ENCODE measurements at regions not wholly inside any gene's neighbourhood (a gene's known extent, or its start where the extent isn't known, plus 50 kb on each side); places are given as distances from the start of the nearest gene placed in this dataset.

GRCh38 chr21:16837321-16837720 is 675.5 kb upstream of the CXADR start:
- H3K27ac Mint-ChIP-seq = no peak overlapping the region
- ATAC-seq = no peak
- no peaks in the 10 kb centered on the region for H3K4me1 Mint-ChIP-seq
- no peak for DNase-seq
- no peaks in the 10 kb centered on the region for H3K9me3 ChIP-seq (ENCODE audit: control insufficient read depth, low read length, poor library complexity, severe bottlenecking)
- H3K27me3 Mint-ChIP-seq = no peaks in the 10 kb centered on the region
- H3K4me3 Mint-ChIP-seq = no peak overlapping the region
- H3K36me3 Mint-ChIP-seq (ENCODE audit: low read depth) = no peaks in the 10 kb centered on the region

- no peaks in the 10 kb centered on the region for H3K4me1 Mint-ChIP-seq
- no peaks in the 10 kb centered on the region for H3K27me3 Mint-ChIP-seq
- H3K9me3 ChIP-seq (ENCODE audit: control insufficient read depth, low read length, poor library complexity, severe bottlenecking) = no peaks in the 10 kb centered on the region
- ATAC-seq = no peak
- no peak for DNase-seq
- H3K4me3 Mint-ChIP-seq = no peak overlapping the region
- no peak overlapping the region for H3K27ac Mint-ChIP-seq
- no peaks in the 10 kb centered on the region for H3K36me3 Mint-ChIP-seq (ENCODE audit: low read depth)
Observed at GRCh38 chr21:16837721-16838120, 675.1 kb upstream of the CXADR start.

GRCh38 chr21:16838331-16838730 is 674.5 kb upstream of the CXADR start:
- no peak for ATAC-seq
- Mint-ChIP-seq H3K27ac (no peak overlapping the region), H3K27me3 (no peaks in the 10 kb centered on the region), H3K36me3 (ENCODE audit: low read depth) (no peaks in the 10 kb centered on the region), H3K4me1 (no peaks in the 10 kb centered on the region), H3K4me3 (no peak overlapping the region)
- H3K9me3 ChIP-seq (ENCODE audit: control insufficient read depth, low read length, poor library complexity, severe bottlenecking) = no peaks in the 10 kb centered on the region
- DNase-seq = no peak

GRCh38 chr21:16840538-16840937 is 672.3 kb upstream of the CXADR start:
- no peak for DNase-seq
- no peaks in the 10 kb centered on the region for H3K9me3 ChIP-seq (ENCODE audit: control insufficient read depth, low read length, poor library complexity, severe bottlenecking)
- H3K36me3 Mint-ChIP-seq (ENCODE audit: low read depth) = no peaks in the 10 kb centered on the region
- no peak overlapping the region for H3K27ac Mint-ChIP-seq
- ATAC-seq = no peak
- no peaks in the 10 kb centered on the region for H3K27me3 Mint-ChIP-seq
- H3K4me1 Mint-ChIP-seq = no peaks in the 10 kb centered on the region
- no peak overlapping the region for H3K4me3 Mint-ChIP-seq

DNA sequence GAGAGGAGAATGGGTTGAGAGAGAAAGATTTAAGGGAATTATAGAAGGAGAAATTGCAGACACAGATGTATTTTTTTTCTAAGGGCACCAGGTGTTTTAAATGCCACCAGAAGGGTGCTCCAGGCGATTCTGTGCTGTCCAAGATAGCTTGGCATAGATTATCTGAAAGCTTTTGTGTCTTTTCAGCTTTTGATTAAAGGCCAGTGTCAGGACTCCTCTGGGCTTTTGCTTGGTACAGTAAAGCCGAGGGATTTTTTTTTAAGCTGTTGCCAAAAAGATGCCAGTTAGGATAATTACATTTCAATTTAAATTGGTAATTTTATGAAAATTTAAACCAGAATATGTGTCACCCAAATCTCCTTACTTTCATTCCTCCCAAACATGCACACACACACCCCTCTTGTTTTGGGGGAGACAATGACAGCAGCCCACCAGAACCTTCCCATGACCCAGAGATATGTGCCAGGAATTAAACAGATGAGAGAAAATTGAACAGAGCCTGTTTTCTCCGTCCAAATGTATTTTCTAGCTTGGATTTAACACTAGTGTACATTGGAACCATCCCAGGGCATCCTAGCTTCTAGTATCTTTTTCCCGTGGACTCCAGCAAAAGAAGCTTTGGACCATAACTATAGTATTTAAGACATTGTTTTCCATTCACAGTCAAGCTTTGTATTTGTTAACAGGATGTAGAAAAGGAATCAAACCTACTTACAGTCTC is 670.7 kb upstream of the CXADR start:
- no peaks in the 10 kb centered on the region for H3K9me3 ChIP-seq (ENCODE audit: control insufficient read depth, low read length, poor library complexity, severe bottlenecking)
- no peak overlapping the region for H3K27ac Mint-ChIP-seq
- H3K27me3 Mint-ChIP-seq = no peaks in the 10 kb centered on the region
- no peaks in the 10 kb centered on the region for H3K36me3 Mint-ChIP-seq (ENCODE audit: low read depth)
- no peak for DNase-seq
- no peak overlapping the region for H3K4me3 Mint-ChIP-seq
- H3K4me1 Mint-ChIP-seq = no peaks in the 10 kb centered on the region
- ATAC-seq = no peak

DNA sequence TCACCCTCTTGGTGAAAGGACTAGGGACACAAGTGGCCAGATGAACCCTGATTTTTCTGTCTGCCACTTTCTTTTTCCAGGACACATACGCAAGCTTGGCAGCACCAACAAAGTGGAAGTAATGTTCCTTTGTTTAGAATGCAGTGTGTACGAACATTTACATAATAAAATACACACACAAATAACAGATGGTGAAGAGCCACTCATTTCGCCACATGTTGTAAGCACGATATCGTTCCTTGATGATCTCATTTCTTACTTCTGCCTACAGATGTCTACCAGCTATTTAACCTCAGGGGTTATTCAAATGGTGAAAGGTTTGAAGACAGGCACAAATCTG is 670.2 kb upstream of the CXADR start:
- no peaks in the 10 kb centered on the region for H3K9me3 ChIP-seq (ENCODE audit: control insufficient read depth, low read length, poor library complexity, severe bottlenecking)
- H3K4me1 Mint-ChIP-seq = no peaks in the 10 kb centered on the region
- DNase-seq = no peak
- H3K27me3 Mint-ChIP-seq = no peaks in the 10 kb centered on the region
- no peaks in the 10 kb centered on the region for H3K36me3 Mint-ChIP-seq (ENCODE audit: low read depth)
- no peak overlapping the region for H3K27ac Mint-ChIP-seq
- no peak for ATAC-seq
- H3K4me3 Mint-ChIP-seq = no peak overlapping the region

GRCh38 chr21:16847211-16847610 is 665.6 kb upstream of the CXADR start:
- ATAC-seq (no peak), DNase-seq (no peak)
- Mint-ChIP-seq H3K36me3 (ENCODE audit: low read depth) (no peaks in the 10 kb centered on the region), H3K27me3 (no peaks in the 10 kb centered on the region), H3K27ac (no peak overlapping the region), H3K4me3 (no peak overlapping the region), H3K4me1 (no peaks in the 10 kb centered on the region)
- no peaks in the 10 kb centered on the region for H3K9me3 ChIP-seq (ENCODE audit: control insufficient read depth, low read length, poor library complexity, severe bottlenecking)

DNA sequence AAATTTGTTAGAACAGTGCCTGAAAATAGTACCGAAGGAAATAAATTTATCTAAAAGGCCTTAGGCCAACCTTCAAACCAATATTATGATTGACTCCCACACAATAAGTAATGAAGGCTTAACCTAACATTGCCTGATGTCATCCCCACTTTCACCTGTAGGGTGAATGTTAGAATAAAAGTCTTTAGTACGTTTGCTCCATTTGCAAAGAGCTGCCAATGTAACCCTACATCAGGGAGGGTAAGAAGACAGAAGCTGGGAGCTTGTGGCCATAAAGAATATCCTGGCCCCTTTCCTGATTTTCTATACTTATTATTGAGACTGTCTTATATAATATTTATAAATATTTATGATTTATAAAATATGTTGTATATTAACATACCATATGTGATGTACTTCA is 661.8 kb upstream of the CXADR start:
- no peak for DNase-seq
- H3K27me3 Mint-ChIP-seq = no peaks in the 10 kb centered on the region
- no peak overlapping the region for H3K27ac Mint-ChIP-seq
- H3K4me3 Mint-ChIP-seq = no peak overlapping the region
- ATAC-seq = no peak
- H3K36me3 Mint-ChIP-seq (ENCODE audit: low read depth) = no peaks in the 10 kb centered on the region
- H3K4me1 Mint-ChIP-seq = no peaks in the 10 kb centered on the region
- H3K9me3 ChIP-seq (ENCODE audit: control insufficient read depth, low read length, poor library complexity, severe bottlenecking) = no peaks in the 10 kb centered on the region

GRCh38 chr21:16855164-16855667 is 657.6 kb upstream of the CXADR start:
- no peaks in the 10 kb centered on the region for H3K4me1 Mint-ChIP-seq
- no peak for ATAC-seq
- H3K27me3 Mint-ChIP-seq = no peaks in the 10 kb centered on the region
- no peaks in the 10 kb centered on the region for H3K36me3 Mint-ChIP-seq (ENCODE audit: low read depth)
- no peak overlapping the region for H3K4me3 Mint-ChIP-seq
- DNase-seq = no peak
- H3K27ac Mint-ChIP-seq = no peak overlapping the region
- H3K9me3 ChIP-seq (ENCODE audit: control insufficient read depth, low read length, poor library complexity, severe bottlenecking) = no peaks in the 10 kb centered on the region

GRCh38 chr21:16863362-16863905 is 649.4 kb upstream of the CXADR start:
- ATAC-seq (no peak), DNase-seq (no peak)
- Mint-ChIP-seq H3K4me3 (no peak overlapping the region), H3K36me3 (ENCODE audit: low read depth) (no peaks in the 10 kb centered on the region), H3K27me3 (no peaks in the 10 kb centered on the region), H3K27ac (no peak overlapping the region), H3K4me1 (no peaks in the 10 kb centered on the region)
- no peaks in the 10 kb centered on the region for H3K9me3 ChIP-seq (ENCODE audit: control insufficient read depth, low read length, poor library complexity, severe bottlenecking)

DNA sequence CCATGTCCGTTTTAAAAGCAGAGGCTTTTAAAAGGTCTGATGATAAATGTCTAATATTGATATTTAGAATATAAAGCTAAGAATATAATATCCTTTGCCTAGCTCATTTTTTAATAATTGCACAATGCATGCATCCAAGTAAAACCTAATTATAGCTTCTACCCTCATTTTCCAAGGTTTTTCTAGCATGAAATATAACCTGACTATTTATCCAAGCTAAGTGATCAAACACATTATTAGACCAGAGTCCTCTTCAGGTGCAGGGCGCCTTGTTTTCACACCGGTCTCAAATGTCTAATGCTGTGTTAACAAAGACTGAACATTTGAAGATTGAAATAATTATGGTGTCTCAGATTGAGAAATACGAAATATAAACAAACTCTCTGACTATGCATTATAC is 648.9 kb upstream of the CXADR start:
- Mint-ChIP-seq H3K4me1 (no peaks in the 10 kb centered on the region), H3K27me3 (no peaks in the 10 kb centered on the region), H3K36me3 (ENCODE audit: low read depth) (no peaks in the 10 kb centered on the region), H3K4me3 (no peak overlapping the region), H3K27ac (no peak overlapping the region)
- DNase-seq = no peak
- no peak for ATAC-seq
- no peaks in the 10 kb centered on the region for H3K9me3 ChIP-seq (ENCODE audit: control insufficient read depth, low read length, poor library complexity, severe bottlenecking)

DNA sequence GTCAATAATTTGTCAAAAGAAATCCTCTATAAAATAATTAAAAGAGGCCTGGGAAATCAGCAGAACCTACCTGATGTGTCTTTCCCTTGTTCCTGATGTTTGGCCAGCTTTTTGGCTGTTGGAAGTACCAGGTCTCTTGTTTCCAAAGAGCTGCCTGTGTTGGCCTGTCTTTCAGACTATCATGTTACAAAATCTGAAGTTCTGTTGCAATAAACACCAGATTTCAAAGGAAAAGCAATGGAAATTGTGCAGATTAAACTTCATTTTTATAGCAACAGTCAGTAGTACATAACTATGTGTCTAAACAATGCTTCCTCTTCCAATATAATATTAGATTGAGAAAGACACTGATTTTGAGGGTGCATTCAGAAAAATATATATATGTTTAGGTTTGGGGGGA is 647.2 kb upstream of the CXADR start:
- Mint-ChIP-seq H3K27ac (no peak overlapping the region), H3K36me3 (ENCODE audit: low read depth) (no peaks in the 10 kb centered on the region), H3K4me1 (no peaks in the 10 kb centered on the region), H3K27me3 (no peaks in the 10 kb centered on the region), H3K4me3 (no peak overlapping the region)
- H3K9me3 ChIP-seq (ENCODE audit: control insufficient read depth, low read length, poor library complexity, severe bottlenecking) = no peaks in the 10 kb centered on the region
- ATAC-seq (no peak), DNase-seq (no peak)

DNA sequence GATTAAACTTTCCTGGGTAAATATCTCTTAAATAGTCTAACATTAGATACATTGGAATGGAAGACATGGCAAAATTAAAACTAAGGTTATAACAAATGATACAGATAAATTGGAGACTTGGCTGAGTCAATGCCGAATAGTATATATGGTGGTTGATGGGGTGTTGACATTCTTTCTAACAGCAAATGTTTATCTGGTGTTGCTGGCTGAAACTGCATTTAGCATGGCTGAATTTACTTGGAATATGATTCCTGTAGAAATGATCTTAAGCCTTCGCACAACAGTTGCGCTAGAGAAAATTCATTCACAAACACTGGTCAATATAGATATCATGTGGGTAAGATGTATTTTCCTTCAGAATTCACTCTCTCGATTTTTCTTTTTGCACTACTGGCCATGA is 646.0 kb upstream of the CXADR start:
- no peaks in the 10 kb centered on the region for H3K9me3 ChIP-seq (ENCODE audit: control insufficient read depth, low read length, poor library complexity, severe bottlenecking)
- Mint-ChIP-seq H3K27me3 (no peaks in the 10 kb centered on the region), H3K4me3 (no peak overlapping the region), H3K36me3 (ENCODE audit: low read depth) (no peaks in the 10 kb centered on the region), H3K27ac (no peak overlapping the region), H3K4me1 (no peaks in the 10 kb centered on the region)
- ATAC-seq = no peak
- DNase-seq = no peak

DNA sequence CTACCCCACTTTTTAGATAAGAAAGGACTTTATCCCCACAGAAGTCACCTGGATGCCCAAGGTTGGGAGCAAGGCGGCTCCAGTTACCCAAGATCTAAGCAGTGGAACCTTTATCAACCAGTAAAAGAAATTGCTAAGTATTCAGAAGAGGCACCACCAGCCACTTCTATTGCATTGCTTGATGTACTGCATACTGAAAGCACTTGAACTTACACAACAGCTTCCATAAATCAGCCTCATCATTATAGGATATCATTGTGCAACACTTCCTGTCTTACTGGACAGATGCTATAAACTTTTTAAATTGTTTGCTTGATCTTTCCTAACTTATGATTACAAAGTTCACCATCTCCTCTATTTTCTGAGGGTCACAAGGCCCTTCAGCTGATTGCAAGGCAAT is 642.7 kb upstream of the CXADR start:
- Mint-ChIP-seq H3K4me1 (no peaks in the 10 kb centered on the region), H3K4me3 (no peak overlapping the region), H3K27ac (no peak overlapping the region), H3K27me3 (no peaks in the 10 kb centered on the region), H3K36me3 (ENCODE audit: low read depth) (no peaks in the 10 kb centered on the region)
- ATAC-seq (no peak), DNase-seq (no peak)
- no peaks in the 10 kb centered on the region for H3K9me3 ChIP-seq (ENCODE audit: control insufficient read depth, low read length, poor library complexity, severe bottlenecking)

Data from T-helper 17 cell (primary cell).